Loucy (cell line): ENCODE measurements at regions not wholly inside any gene's neighbourhood (a gene's known extent, or its start where the extent isn't known, plus 50 kb on each side); places are given as distances from the start of the nearest gene placed in this dataset.

Experiments used
- EZH2phosphoT487 ChIP-seq: fragments of 200-600 bp; IDR thresholded peaks from 2 replicates; pipeline ENCODE4 v1.6.1; 2018; ENCODE audit warnings: antibody characterized with exemption, mild to moderate bottlenecking, moderate library complexity, borderline replicate concordance
- TF ChIP-seq, protein P1 (sequence below): fragments of 200-600 bp; sonication (generic); conservative IDR thresholded peaks from 2 replicates; pipeline ENCODE4 v1.5.1; 2014; ENCODE audit warnings: mild to moderate bottlenecking, antibody characterized with exemption, low read length

DNA sequence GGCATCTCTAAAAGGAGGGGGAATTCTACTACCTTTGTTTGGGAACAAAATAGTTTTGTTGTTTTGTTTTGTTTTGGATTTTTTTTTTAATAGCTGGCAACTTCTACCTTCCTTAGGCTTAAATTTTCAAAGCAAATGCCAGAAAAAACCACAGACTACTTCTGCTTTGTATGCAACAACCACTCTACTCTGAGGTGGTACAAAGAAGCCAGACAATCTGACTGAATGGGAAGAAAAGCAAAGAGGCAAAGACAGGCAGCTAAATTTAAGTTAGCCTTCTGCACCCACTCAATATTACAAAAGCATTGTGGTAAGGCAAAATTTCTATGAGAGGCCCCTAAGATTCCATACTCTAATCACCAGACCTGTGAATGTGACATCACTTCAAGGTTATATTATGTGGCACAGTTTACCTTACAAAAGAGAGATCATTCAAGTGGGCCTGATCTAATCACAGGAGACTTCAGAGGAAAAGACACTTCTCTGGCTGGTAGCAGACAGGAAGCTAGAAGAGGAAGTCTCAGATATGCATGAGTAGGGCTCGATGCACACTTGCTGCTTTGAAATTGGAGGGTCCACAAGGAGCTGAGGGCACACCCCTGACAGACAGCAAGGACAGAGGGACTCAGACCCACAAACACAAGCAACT is 566.6 kb downstream of the RPS29 start:
- TF ChIP-seq, protein P1, sequence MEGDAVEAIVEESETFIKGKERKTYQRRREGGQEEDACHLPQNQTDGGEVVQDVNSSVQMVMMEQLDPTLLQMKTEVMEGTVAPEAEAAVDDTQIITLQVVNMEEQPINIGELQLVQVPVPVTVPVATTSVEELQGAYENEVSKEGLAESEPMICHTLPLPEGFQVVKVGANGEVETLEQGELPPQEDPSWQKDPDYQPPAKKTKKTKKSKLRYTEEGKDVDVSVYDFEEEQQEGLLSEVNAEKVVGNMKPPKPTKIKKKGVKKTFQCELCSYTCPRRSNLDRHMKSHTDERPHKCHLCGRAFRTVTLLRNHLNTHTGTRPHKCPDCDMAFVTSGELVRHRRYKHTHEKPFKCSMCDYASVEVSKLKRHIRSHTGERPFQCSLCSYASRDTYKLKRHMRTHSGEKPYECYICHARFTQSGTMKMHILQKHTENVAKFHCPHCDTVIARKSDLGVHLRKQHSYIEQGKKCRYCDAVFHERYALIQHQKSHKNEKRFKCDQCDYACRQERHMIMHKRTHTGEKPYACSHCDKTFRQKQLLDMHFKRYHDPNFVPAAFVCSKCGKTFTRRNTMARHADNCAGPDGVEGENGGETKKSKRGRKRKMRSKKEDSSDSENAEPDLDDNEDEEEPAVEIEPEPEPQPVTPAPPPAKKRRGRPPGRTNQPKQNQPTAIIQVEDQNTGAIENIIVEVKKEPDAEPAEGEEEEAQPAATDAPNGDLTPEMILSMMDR: no peak
- TF ChIP-seq EZH2phosphoT487: no peak
